SK-N-SH treated with all-trans-retinoic acid at 6 μM for 48 hours (cell line): ENCODE measurements at regions not wholly inside any gene's neighbourhood (a gene's known extent, or its start where the extent isn't known, plus 50 kb on each side); places are given as distances from the start of the nearest gene placed in this dataset.

ENCODE experiments used
- ATAC-seq: fragments of 200-7000 bp; cut with Tn5 transposase; 3 replicates; pipeline ENCODE4 v1.9.1; 2020; ENCODE audit warnings: mild to moderate bottlenecking, moderate library complexity
- ARNTL ChIP-seq: fragments of 450-650 bp; formaldehyde crosslinking; IDR thresholded peaks from 2 replicates; pipeline ENCODE4 v1.5.0; 2020; ENCODE audit warnings: low read depth, mild to moderate bottlenecking, moderate library complexity, borderline replicate concordance
- BACH2 ChIP-seq: fragments of 250-450 bp; sonication (Bioruptor Pico); IDR thresholded peaks from 2 replicates; pipeline ENCODE4 v1.9.0; 2021; ENCODE audit warnings: mild to moderate bottlenecking, borderline replicate concordance
- CSDC2 ChIP-seq: fragments of 250-450 bp; sonication (Bioruptor Pico); IDR thresholded peaks from 2 replicates; pipeline ENCODE4 v1.5.0; 2020; ENCODE audit warnings: mild to moderate bottlenecking, moderate library complexity
- CSRNP3 ChIP-seq: fragments of 250-450 bp; sonication (Bioruptor Pico); IDR thresholded peaks from 2 replicates; pipeline ENCODE4 v1.5.1; 2021; ENCODE audit warnings: mild to moderate bottlenecking, moderate library complexity
- ESRRG ChIP-seq: fragments of 250-450 bp; sonication (Bioruptor Pico); IDR thresholded peaks from 2 replicates; pipeline ENCODE4 v1.6.1; 2021; ENCODE audit warnings: mild to moderate bottlenecking
- GLIS3 ChIP-seq: fragments of 250-450 bp; sonication (Bioruptor Pico); IDR thresholded peaks from 2 replicates; pipeline ENCODE4 v1.5.0; 2020; ENCODE audit warnings: mild to moderate bottlenecking, moderate library complexity
- ISL1 ChIP-seq: fragments of 250-450 bp; sonication (Bioruptor Pico); IDR thresholded peaks from 2 replicates; pipeline ENCODE4 v2.1.2; 2022; ENCODE audit warnings: mild to moderate bottlenecking, moderate library complexity
- OSR1 ChIP-seq: fragments of 250-450 bp; sonication (Bioruptor Pico); IDR thresholded peaks from 2 replicates; pipeline ENCODE4 v1.8.0; 2022; ENCODE audit warnings: moderate library complexity, mild to moderate bottlenecking, inconsistent platforms
- PATZ1 ChIP-seq: fragments of 250-450 bp; sonication (Bioruptor Pico); IDR thresholded peaks from 2 replicates; pipeline ENCODE4 v1.8.0; 2020; ENCODE audit warnings: mild to moderate bottlenecking, moderate library complexity, borderline replicate concordance
- PPARA ChIP-seq: fragments of 250-450 bp; sonication (Bioruptor Pico); IDR thresholded peaks from 2 replicates; pipeline ENCODE4 v1.5.0; 2020; ENCODE audit warnings: mild to moderate bottlenecking, borderline replicate concordance
- RARB ChIP-seq: fragments of 250-450 bp; sonication (Bioruptor Pico); IDR thresholded peaks from 2 replicates; pipeline ENCODE4 v1.8.0; 2021; ENCODE audit warnings: mild to moderate bottlenecking, moderate library complexity
- SNAI2 ChIP-seq: fragments of 250-450 bp; sonication (Bioruptor Pico); IDR thresholded peaks from 2 replicates; pipeline ENCODE4 v1.5.0; 2020; ENCODE audit warnings: mild to moderate bottlenecking, moderate library complexity
- TCF4 ChIP-seq: fragments of 250-450 bp; sonication (Bioruptor Pico); IDR thresholded peaks from 2 replicates; pipeline ENCODE4 v1.8.0; 2021; ENCODE audit warnings: mild to moderate bottlenecking, moderate library complexity, borderline replicate concordance
- TOX ChIP-seq: fragments of 250-450 bp; sonication (Bioruptor Pico); IDR thresholded peaks from 2 replicates; pipeline ENCODE4 v1.8.0; 2021; ENCODE audit warnings: mild to moderate bottlenecking, moderate library complexity, borderline replicate concordance
- TSHZ2 ChIP-seq: fragments of 250-450 bp; sonication (Bioruptor Pico); IDR thresholded peaks from 2 replicates; pipeline ENCODE4 v1.5.0; 2020; ENCODE audit warnings: mild to moderate bottlenecking, moderate library complexity
- ZC3H10 ChIP-seq: fragments of 250-450 bp; sonication (Bioruptor Pico); IDR thresholded peaks from 2 replicates; pipeline ENCODE4 v1.5.1; 2021; ENCODE audit warnings: mild to moderate bottlenecking, moderate library complexity
- ZFP3 ChIP-seq: fragments of 250-450 bp; sonication (Bioruptor Pico); IDR thresholded peaks from 2 replicates; pipeline ENCODE4 v1.5.0; 2020; ENCODE audit warnings: mild to moderate bottlenecking, moderate library complexity
- ZFP30 ChIP-seq: fragments of 450-650 bp; formaldehyde crosslinking; IDR thresholded peaks from 2 replicates; pipeline ENCODE4 v1.5.0; 2022; ENCODE audit warnings: mild to moderate bottlenecking, moderate library complexity
- ZNF565 ChIP-seq: fragments of 450-650 bp; formaldehyde crosslinking; conservative IDR thresholded peaks from 2 replicates; pipeline ENCODE4 v1.5.0; 2020; ENCODE audit warnings: low read depth, mild to moderate bottlenecking, moderate library complexity
- ZNF8 ChIP-seq: fragments of 450-650 bp; formaldehyde crosslinking; IDR thresholded peaks from 2 replicates; pipeline ENCODE4 v1.5.0; 2020; ENCODE audit warnings: mild to moderate bottlenecking, moderate library complexity
- TF ChIP-seq, protein P1 (sequence below): fragments of 250-450 bp; sonication (Bioruptor Pico); IDR thresholded peaks from 2 replicates; pipeline ENCODE4 v1.5.1; 2020; ENCODE audit warnings: low read depth, mild to moderate bottlenecking, moderate library complexity
- TF ChIP-seq, protein P2 (sequence below): fragments of 250-450 bp; sonication (Bioruptor Pico); IDR thresholded peaks from 2 replicates; pipeline ENCODE4 v1.8.0; 2021; ENCODE audit warnings: low read depth, mild to moderate bottlenecking, moderate library complexity, borderline replicate concordance

GRCh38 chr7:67564959-67565358, 568.3 kb downstream of the TYW1 start:
- TF ChIP-seq SNAI2 = no peak
- no peak for TF ChIP-seq ZNF8 (CRISPR knock-in tag)
- TF ChIP-seq ZNF565 (CRISPR knock-in tag) = no peak
- no peak for TF ChIP-seq ZC3H10 (CRISPR knock-in tag)
- ATAC-seq = no peak

DNA sequence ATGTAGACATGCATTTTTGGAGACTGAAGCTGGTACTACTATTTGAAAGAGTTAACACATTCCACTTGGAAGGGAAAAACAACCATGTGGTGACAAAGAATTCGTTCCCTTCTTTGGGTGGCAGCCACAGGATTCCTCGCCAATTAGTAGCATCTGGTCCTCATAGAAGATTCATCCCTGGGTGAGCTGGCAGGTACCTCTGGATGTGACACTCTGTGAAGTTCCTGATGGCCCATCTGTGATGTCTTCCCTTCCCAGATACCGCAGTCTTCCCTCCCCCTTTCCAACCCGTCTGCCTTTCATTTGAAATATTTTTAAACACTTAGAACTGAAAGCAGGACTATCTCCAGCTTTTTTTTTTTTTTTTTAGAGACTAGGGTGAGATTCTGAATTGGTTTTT, 569.5 kb downstream of the TYW1 start:
- TF ChIP-seq RARB (CRISPR knock-in tag) (no peak), PPARA (CRISPR knock-in tag) (no peak), TOX (CRISPR knock-in tag) (no peak), TCF4 (no peak), BACH2 (CRISPR knock-in tag) (no peak), OSR1 (CRISPR knock-in tag) (no peak), TSHZ2 (CRISPR knock-in tag) (no peak), PATZ1 (CRISPR knock-in tag) (no peak), ZNF565 (CRISPR knock-in tag) (no peak)
- no peak for ATAC-seq

- no peak for ATAC-seq
- TF ChIP-seq ZFP3 (CRISPR knock-in tag) (no peak), ISL1 (CRISPR knock-in tag) (no peak), ZFP30 (CRISPR knock-in tag) (no peak), ARNTL (CRISPR knock-in tag) (no peak), SNAI2 (no peak), TCF4 (no peak), RARB (CRISPR knock-in tag) (no peak), ESRRG (CRISPR knock-in tag) (no peak), GLIS3 (no peak), BACH2 (CRISPR knock-in tag) (no peak)
- TF ChIP-seq, protein P1, sequence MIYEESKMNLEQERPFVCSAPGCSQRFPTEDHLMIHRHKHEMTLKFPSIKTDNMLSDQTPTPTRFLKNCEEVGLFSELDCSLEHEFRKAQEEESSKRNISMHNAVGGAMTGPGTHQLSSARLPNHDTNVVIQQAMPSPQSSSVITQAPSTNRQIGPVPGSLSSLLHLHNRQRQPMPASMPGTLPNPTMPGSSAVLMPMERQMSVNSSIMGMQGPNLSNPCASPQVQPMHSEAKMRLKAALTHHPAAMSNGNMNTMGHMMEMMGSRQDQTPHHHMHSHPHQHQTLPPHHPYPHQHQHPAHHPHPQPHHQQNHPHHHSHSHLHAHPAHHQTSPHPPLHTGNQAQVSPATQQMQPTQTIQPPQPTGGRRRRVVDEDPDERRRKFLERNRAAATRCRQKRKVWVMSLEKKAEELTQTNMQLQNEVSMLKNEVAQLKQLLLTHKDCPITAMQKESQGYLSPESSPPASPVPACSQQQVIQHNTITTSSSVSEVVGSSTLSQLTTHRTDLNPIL (CRISPR knock-in tag) = no peak
- TF ChIP-seq, protein P2, sequence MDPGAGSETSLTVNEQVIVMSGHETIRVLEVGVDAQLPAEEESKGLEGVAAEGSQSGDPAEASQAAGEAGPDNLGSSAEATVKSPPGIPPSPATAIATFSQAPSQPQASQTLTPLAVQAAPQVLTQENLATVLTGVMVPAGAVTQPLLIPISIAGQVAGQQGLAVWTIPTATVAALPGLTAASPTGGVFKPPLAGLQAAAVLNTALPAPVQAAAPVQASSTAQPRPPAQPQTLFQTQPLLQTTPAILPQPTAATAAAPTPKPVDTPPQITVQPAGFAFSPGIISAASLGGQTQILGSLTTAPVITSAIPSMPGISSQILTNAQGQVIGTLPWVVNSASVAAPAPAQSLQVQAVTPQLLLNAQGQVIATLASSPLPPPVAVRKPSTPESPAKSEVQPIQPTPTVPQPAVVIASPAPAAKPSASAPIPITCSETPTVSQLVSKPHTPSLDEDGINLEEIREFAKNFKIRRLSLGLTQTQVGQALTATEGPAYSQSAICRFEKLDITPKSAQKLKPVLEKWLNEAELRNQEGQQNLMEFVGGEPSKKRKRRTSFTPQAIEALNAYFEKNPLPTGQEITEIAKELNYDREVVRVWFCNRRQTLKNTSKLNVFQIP (CRISPR knock-in tag) = no peak
These were observed 574.5 kb downstream of the TYW1 start for GRCh38 chr7:67571026-67571545.

- no peak for ATAC-seq
- TF ChIP-seq CSRNP3 = no peak
- no peak for TF ChIP-seq RARB (CRISPR knock-in tag)
- no peak for TF ChIP-seq OSR1 (CRISPR knock-in tag)
- TF ChIP-seq, protein P1 (CRISPR knock-in tag) = no peak
- TF ChIP-seq ARNTL (CRISPR knock-in tag) = no peak
- TF ChIP-seq ZFP3 (CRISPR knock-in tag) = no peak
- no peak for TF ChIP-seq CSDC2
- no peak for TF ChIP-seq ZFP30 (CRISPR knock-in tag)
- TF ChIP-seq TCF4 = no peak
- no peak for TF ChIP-seq ZNF565 (CRISPR knock-in tag)
- TF ChIP-seq GLIS3 = no peak
- no peak for TF ChIP-seq ESRRG (CRISPR knock-in tag)
- TF ChIP-seq TSHZ2 (CRISPR knock-in tag) = no peak
- TF ChIP-seq PPARA (CRISPR knock-in tag) = no peak
These were observed 577.0 kb downstream of the TYW1 start for GRCh38 chr7:67573639-67574038.
